Heart right ventricle (tissue), 16 donors: ENCODE measurements at regions not wholly inside any gene's neighbourhood (a gene's known extent, or its start where the extent isn't known, plus 50 kb on each side); places are given as distances from the start of the nearest gene placed in this dataset.

Experiments
- ATAC-seq, 8 donors: fragments of 200-7000 bp; cut with Tn5 transposase; one replicate each; pipeline ENCODE4 v1.9.1; 2020; ENCODE audit warnings: mild to moderate bottlenecking in 8 of 8, moderate library complexity in 8 of 8, moderate number of reproducible peaks in 1 of 8
- DNase-seq, 2 donors: peaks; one replicate each; pipeline ENCODE4 v3.0.0-alpha.2; 2020
- H3K27ac ChIP-seq, 10 donors: fragments of 200-600 bp; sonication (generic) in 2 of 10; one replicate each; pipeline versions ENCODE4 v1.5.0 to v1.8.0; 2020 to 2022; ENCODE audit warnings: mild to moderate bottlenecking in 3 of 10
- H3K27me3 ChIP-seq, 7 donors: fragments of 200-600 bp; one replicate each; pipeline ENCODE4 v1.8.0; 2021 to 2022; ENCODE audit warnings: mild to moderate bottlenecking in 2 of 7
- H3K36me3 ChIP-seq, 9 donors: fragments of 200-600 bp; sonication (generic) in 1 of 9; one replicate each; pipeline versions ENCODE4 v1.5.0 to v1.8.0; 2020 to 2022; ENCODE audit warnings: mild to moderate bottlenecking in 2 of 9
- H3K4me1 ChIP-seq, 9 donors: fragments of 200-600 bp; sonication (generic) in 1 of 9; one replicate each; pipeline versions ENCODE4 v1.5.0 to v1.8.0; 2020 to 2022; ENCODE audit warnings: mild to moderate bottlenecking in 4 of 9
- H3K4me3 ChIP-seq, 10 donors: fragments of 200-600 bp; sonication (generic) in 2 of 10; one replicate each; pipeline versions ENCODE4 v1.5.0 to v1.8.0; 2020 to 2022; ENCODE audit warnings: mild to moderate bottlenecking in 7 of 10, moderate library complexity in 2 of 10
- H3K9me3 ChIP-seq, 11 donors: fragments of 200-600 bp in 10 of 11; sonication (generic) in 2 of 11; one replicate each; pipeline versions ENCODE4 v1.5.0 to v1.8.0; 2013 to 2022; ENCODE audit warnings: mild to moderate bottlenecking in 2 of 11, control low read depth in 1 of 11, moderate library complexity in 1 of 11
- CTCF ChIP-seq, 9 donors: fragments of 200-600 bp; sonication (generic) in 2 of 9; IDR thresholded peaks; one replicate each; pipeline versions ENCODE4 v1.5.0 to v1.8.0; 2021 to 2022; ENCODE audit warnings: antibody characterized with exemption in 9 of 9, mild to moderate bottlenecking in 5 of 9, moderate library complexity in 1 of 9
- WGBS, 2 donors: extraction: QIAGEN DNeasy Blood & Tissue Kit; methylation state at CpG; one replicate each; pipeline ENCODE4 v1.1.7; 2013; ENCODE audit warnings: inconsistent platforms in 1 of 2; 5-methylcytosine and 5-hydroxymethylcytosine counted together
- intact Hi-C, 10 donors: fragments of 100-400 bp; cut with DNase I; formaldehyde crosslinking; loops; one replicate each; pipeline versions ENCODE4 v1.11.1 to v1.14.2; 2022
- donor health status: Arrhythmogenic right ventricular cardiomyopathy.
- donor health status: ischemic (EF 13 %, LVEDD 7.1; RV severe dilation, severe dysfunction).
- donor health status: healthy with polysubstance abuse.
- donor health status: DM: no; HTN: yes; CAD: no.
- donor health status: DM: no; HTN: no; CAD: no.
- donor health status: ischemic (EF 25% LVEDD 6.9; RV normal size, moderate dysfunction).
- donor health status: ischemic (EF 25% LVEDD 5.7; RV mildly dilated, moderate dysfunction).
- donor health status: healthy.
- donor health status: DM: yes; HTN: yes; CAD: no.
- donor health status: Ischemic cardiomyopathy.
- donor health status: ischemic (EF 35%, LVEDD 5.7; RV mildly dilated, moderate dysfunction).
- donor health status: nonischemic (EF 11% LVEDD 7.7; RV severe dilation, severe dysfunction).
- donor health status: DM: yes; HTN: yes; CAD: no.
- donor health status: PGD.
- donor health status: ischemic (EF 29% LVEDD 5.4; RV normal size, mild dysfunction).
- donor health status: nonischemic (EF 23%, LVEDD 6.1; RV moderate dilation, normal function).

GRCh38 chr13:72424059-72424458, 303.4 kb downstream of the MZT1 start:
- Histone ChIP-seq H3K4me1 (no peaks in the 10 kb centered on the region), H3K36me3 (no peaks in the 10 kb centered on the region), H3K9me3 (no peaks in the 10 kb centered on the region), H3K27ac (no peak overlapping the region), H3K27me3 (peaks cover 0 to 3% (median 0%) of the 10 kb centered on the region in 7 donors), H3K4me3 (no peak overlapping the region)
- no peak for TF ChIP-seq CTCF (IDR thresholded peaks at IDR 0.05)
- no peak for DNase-seq
- WGBS, 2 donors: 83 to 88% methylated on average over 2 of the region's 2 CpGs
- ATAC-seq: no peak
- intact Hi-C loops: no loop called here

GRCh38 chr13:72415817-72416216, 311.6 kb downstream of the MZT1 start:
- H3K9me3 ChIP-seq: no peaks in the 10 kb centered on the region
- intact Hi-C loops: no loop called here
- H3K27me3 ChIP-seq: no peaks in the 10 kb centered on the region
- ATAC-seq (no peak), DNase-seq (no peak)
- H3K36me3 ChIP-seq: no peaks in the 10 kb centered on the region
- TF ChIP-seq CTCF (IDR thresholded peaks at IDR 0.05): no peak
- WGBS, 2 donors: 82 to 84% methylated on average over 3 of the region's 3 CpGs
- no peaks in the 10 kb centered on the region for H3K4me1 ChIP-seq
- no peak overlapping the region for H3K27ac ChIP-seq
- no peak overlapping the region for H3K4me3 ChIP-seq

GRCh38 chr13:72412481-72412880, 314.9 kb downstream of the MZT1 start:
- Histone ChIP-seq H3K4me1 (no peaks in the 10 kb centered on the region), H3K9me3 (no peaks in the 10 kb centered on the region), H3K36me3 (no peaks in the 10 kb centered on the region), H3K27ac (no peak overlapping the region), H3K27me3 (no peaks in the 10 kb centered on the region), H3K4me3 (no peak overlapping the region)
- DNase-seq (no peak), ATAC-seq (no peak)
- no peak for TF ChIP-seq CTCF (IDR thresholded peaks at IDR 0.05)
- intact Hi-C loops: no loop called here
- 76 to 80% methylated on average over 2 of the region's 2 CpGs for WGBS, 2 donors

DNA sequence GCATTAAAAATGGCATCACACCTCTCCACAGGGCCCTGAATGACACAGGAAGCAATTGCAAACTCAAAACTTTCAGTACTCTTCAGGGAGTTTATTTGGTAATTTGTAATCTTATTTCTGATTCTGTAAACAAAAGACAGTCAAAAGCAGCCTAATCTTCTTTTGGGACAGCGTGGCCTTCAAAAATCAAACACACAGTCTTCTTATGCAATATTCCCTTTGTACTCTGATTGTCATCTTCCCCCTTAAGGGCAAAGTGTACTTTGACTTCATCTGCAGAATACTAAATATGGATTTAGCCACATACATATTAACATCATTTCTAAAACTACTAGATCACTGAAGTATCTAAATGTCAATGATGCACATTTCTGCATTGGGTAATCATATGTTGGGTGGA, 322.0 kb downstream of the MZT1 start:
- ATAC-seq: no peak
- no peaks in the 10 kb centered on the region for H3K4me1 ChIP-seq
- intact Hi-C loops: no loop called here
- no peak for DNase-seq
- no peaks in the 10 kb centered on the region for H3K27me3 ChIP-seq
- no peak for TF ChIP-seq CTCF (IDR thresholded peaks at IDR 0.05)
- no peak overlapping the region for H3K4me3 ChIP-seq
- no peaks in the 10 kb centered on the region for H3K36me3 ChIP-seq
- H3K27ac ChIP-seq: no peak overlapping the region
- 74 to 86% methylated on average over 1 of the region's 1 CpG for WGBS, 2 donors
- no peaks in the 10 kb centered on the region for H3K9me3 ChIP-seq
